ENCODE measurements at regions not wholly inside any gene's neighbourhood (a gene's known extent, or its start where the extent isn't known, plus 50 kb on each side); places are given as distances from the start of the nearest gene placed in this dataset.

GRCh38 chr3:115533218-115533617, 90.1 kb upstream of the GAP43 start:
- no peak for DNase-seq (ENCODE audit: low read depth)
- no peak overlapping the region for H3K4me3 ChIP-seq (ENCODE audit: low read depth, low read length)
- TF ChIP-seq, protein P1, sequence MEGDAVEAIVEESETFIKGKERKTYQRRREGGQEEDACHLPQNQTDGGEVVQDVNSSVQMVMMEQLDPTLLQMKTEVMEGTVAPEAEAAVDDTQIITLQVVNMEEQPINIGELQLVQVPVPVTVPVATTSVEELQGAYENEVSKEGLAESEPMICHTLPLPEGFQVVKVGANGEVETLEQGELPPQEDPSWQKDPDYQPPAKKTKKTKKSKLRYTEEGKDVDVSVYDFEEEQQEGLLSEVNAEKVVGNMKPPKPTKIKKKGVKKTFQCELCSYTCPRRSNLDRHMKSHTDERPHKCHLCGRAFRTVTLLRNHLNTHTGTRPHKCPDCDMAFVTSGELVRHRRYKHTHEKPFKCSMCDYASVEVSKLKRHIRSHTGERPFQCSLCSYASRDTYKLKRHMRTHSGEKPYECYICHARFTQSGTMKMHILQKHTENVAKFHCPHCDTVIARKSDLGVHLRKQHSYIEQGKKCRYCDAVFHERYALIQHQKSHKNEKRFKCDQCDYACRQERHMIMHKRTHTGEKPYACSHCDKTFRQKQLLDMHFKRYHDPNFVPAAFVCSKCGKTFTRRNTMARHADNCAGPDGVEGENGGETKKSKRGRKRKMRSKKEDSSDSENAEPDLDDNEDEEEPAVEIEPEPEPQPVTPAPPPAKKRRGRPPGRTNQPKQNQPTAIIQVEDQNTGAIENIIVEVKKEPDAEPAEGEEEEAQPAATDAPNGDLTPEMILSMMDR (IDR thresholded peaks at IDR 0.05; ENCODE audit: insufficient read depth, low read depth, low read length, missing control alignments), result no peak

DNA sequence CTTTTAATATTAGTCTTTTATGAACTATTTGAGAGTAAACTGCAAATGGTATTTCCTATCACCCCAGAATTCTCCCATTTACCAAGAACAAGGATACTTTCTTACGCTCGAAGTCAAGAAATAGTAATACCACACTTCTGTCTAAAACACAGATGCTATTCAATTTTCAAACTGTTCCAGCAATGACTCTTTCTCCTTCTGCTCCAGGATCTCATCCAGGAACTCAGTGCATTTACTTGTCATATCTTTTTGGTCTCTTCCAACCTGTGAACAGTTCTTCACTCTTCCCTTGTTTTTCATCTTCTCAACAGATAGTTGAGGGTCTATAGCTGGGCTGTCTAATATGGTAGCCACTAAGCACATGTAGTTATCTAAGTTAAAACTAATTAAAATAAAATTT, 87.1 kb upstream of the GAP43 start:
- H3K4me3 ChIP-seq (ENCODE audit: low read depth, low read length), result no peak overlapping the region
- TF ChIP-seq, protein P1 (IDR thresholded peaks at IDR 0.05; ENCODE audit: insufficient read depth, low read depth, low read length, missing control alignments), result no peak
- DNase-seq (ENCODE audit: low read depth), result no peak

GRCh38 chr3:115537669-115538068, 85.6 kb upstream of the GAP43 start:
- no peak for DNase-seq (ENCODE audit: low read depth)
- H3K4me3 ChIP-seq (ENCODE audit: low read depth, low read length), result no peak overlapping the region

GRCh38 chr3:115547207-115547606, 76.1 kb upstream of the GAP43 start:
- no peak overlapping the region for H3K4me3 ChIP-seq (ENCODE audit: low read depth, low read length)
- DNase-seq (ENCODE audit: low read depth), result no peak
- TF ChIP-seq, protein P1 (IDR thresholded peaks at IDR 0.05; ENCODE audit: insufficient read depth, low read depth, low read length, missing control alignments), result no peak

More at GRCh38 chr3:115537669-115538068, 85.6 kb upstream of the GAP43 start:
- TF ChIP-seq, protein P1 (IDR thresholded peaks at IDR 0.05; ENCODE audit: insufficient read depth, low read depth, low read length, missing control alignments), result no peak

DNA sequence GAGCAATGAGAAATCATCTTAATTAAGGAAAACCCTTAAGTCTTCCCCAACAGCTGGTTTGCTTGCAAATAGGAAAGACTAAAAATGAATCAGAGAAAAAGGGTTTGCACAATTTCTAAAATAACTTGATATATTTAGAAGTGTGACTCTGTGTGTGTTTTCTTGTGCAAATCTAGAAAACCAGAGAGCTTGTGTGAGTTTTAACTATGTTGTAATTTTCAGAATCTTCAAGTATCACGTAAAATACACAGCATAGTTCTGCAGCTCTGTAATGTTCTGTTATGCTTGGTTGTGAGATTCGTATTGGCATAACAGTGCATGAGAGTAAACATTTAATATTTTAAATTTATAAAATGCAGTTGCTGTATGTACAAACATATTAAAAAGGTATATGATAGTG, 74.7 kb upstream of the GAP43 start:
- TF ChIP-seq, protein P1 (IDR thresholded peaks at IDR 0.05; ENCODE audit: insufficient read depth, low read depth, low read length, missing control alignments), result no peak
- no peak for DNase-seq (ENCODE audit: low read depth)
- H3K4me3 ChIP-seq (ENCODE audit: low read depth, low read length), result no peak overlapping the region

GRCh38 chr3:115549071-115549470, 74.2 kb upstream of the GAP43 start:
- no peak for DNase-seq (ENCODE audit: low read depth)
- TF ChIP-seq, protein P1 (IDR thresholded peaks at IDR 0.05; ENCODE audit: insufficient read depth, low read depth, low read length, missing control alignments), result no peak
- no peak overlapping the region for H3K4me3 ChIP-seq (ENCODE audit: low read depth, low read length)

- DNase-seq (ENCODE audit: low read depth), result no peak
- no peak overlapping the region for H3K4me3 ChIP-seq (ENCODE audit: low read depth, low read length)
- TF ChIP-seq, protein P1 (IDR thresholded peaks at IDR 0.05; ENCODE audit: insufficient read depth, low read depth, low read length, missing control alignments), result no peak
These were observed 73.0 kb upstream of the GAP43 start for GRCh38 chr3:115550285-115550761.

Measured in GM12865 (cell line).